GM12891 (cell line): ENCODE measurements at regions not wholly inside any gene's neighbourhood (a gene's known extent, or its start where the extent isn't known, plus 50 kb on each side); places are given as distances from the start of the nearest gene placed in this dataset.

Source experiments
- POLR2A ChIP-seq: IDR thresholded peaks from 2 replicates; pipeline ENCODE4 v1.6.1; 2011; ENCODE audit warnings: low read depth, low read length, control low read depth
- POLR2AphosphoS5 ChIP-seq: IDR thresholded peaks from 2 replicates; pipeline ENCODE4 v1.6.1; 2011; ENCODE audit warnings: low read depth, low read length, control low read depth
- POU2F2 ChIP-seq: IDR thresholded peaks from 2 replicates; pipeline ENCODE4 v1.6.1; 2011; ENCODE audit warnings: low read depth, mild to moderate bottlenecking, control low read depth, low read length, moderate library complexity

- TF ChIP-seq POLR2A (no peak), POLR2AphosphoS5 (no peak), POU2F2 (no peak)
These were observed 142.3 kb downstream of the RCHY1 start for GRCh38 chr4:75371915-75372314.
